ENCODE measurements at regions not wholly inside any gene's neighbourhood (a gene's known extent, or its start where the extent isn't known, plus 50 kb on each side); places are given as distances from the start of the nearest gene placed in this dataset.

DNA sequence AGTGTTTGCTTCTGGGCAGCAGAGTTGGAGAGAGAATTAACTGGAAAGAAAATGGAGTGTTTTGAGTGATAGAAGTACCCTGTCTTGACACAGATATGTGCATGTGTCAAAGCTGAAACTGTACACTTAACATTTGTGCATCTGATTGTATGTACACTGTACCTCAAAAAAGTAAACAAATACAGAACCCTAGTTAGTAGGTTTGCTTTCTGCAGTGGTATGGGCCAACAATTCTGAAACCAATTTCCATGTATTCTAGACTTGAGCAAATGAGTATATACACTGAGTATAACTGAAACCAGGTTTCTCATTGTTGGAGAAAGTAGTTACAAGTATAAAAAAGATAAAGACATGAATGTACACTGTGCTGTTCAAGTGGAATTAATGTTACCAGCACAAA, 52.4 kb downstream of the ELAPOR2 start:
- H3K36me3 ChIP-seq (ENCODE audit: control insufficient read depth, insufficient read depth, low read length, severe bottlenecking), result no peaks in the 10 kb centered on the region
- no peaks in the 10 kb centered on the region for H3K27me3 ChIP-seq (replicated peaks; ENCODE audit: control insufficient read depth, insufficient read depth, low read length)

DNA sequence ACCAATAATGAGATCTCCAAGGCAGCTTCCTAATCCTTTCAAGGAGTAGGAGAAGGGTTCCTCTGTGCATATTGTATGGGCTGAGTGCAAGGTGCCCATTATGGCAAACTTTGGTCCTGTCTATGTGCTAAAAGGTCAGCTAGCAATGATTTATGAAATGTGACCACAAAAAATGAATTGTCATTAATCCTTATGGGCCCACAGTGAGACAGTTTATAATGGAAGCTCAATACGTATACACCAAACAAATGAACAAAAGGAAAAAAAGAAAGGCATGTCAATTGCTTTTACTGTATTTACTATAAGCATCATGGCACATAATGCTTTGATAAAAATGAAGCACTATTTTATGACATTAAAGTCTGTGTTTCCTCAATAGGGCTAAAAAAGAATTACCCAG, 54.5 kb downstream of the ELAPOR2 start:
- H3K9ac ChIP-seq (ENCODE audit: low read length), result no peak overlapping the region
- DNase-seq (ENCODE audit: low read depth), result no peak
- H3K4me1 ChIP-seq (ENCODE audit: control insufficient read depth, insufficient read depth, low read length), result peaks cover 20% of the 10 kb centered on the region
- no peak overlapping the region for H3K4me3 ChIP-seq (ENCODE audit: low read length)
- H3K27me3 ChIP-seq (replicated peaks; ENCODE audit: control insufficient read depth, insufficient read depth, low read length), result no peaks in the 10 kb centered on the region
- H3K9me3 ChIP-seq (ENCODE audit: control insufficient read depth, low read length), result no peaks in the 10 kb centered on the region
- no peaks in the 10 kb centered on the region for H3K36me3 ChIP-seq (ENCODE audit: control insufficient read depth, insufficient read depth, low read length, severe bottlenecking)

More for the DNA sequence above, 52.4 kb downstream of the ELAPOR2 start:
- no peak for DNase-seq (ENCODE audit: low read depth)
- Histone ChIP-seq H3K9ac (ENCODE audit: low read length) (no peak overlapping the region), H3K4me3 (ENCODE audit: low read length) (no peak overlapping the region), H3K9me3 (ENCODE audit: control insufficient read depth, low read length) (no peaks in the 10 kb centered on the region), H3K4me1 (ENCODE audit: control insufficient read depth, insufficient read depth, low read length) (peaks cover 5% of the 10 kb centered on the region)

DNA sequence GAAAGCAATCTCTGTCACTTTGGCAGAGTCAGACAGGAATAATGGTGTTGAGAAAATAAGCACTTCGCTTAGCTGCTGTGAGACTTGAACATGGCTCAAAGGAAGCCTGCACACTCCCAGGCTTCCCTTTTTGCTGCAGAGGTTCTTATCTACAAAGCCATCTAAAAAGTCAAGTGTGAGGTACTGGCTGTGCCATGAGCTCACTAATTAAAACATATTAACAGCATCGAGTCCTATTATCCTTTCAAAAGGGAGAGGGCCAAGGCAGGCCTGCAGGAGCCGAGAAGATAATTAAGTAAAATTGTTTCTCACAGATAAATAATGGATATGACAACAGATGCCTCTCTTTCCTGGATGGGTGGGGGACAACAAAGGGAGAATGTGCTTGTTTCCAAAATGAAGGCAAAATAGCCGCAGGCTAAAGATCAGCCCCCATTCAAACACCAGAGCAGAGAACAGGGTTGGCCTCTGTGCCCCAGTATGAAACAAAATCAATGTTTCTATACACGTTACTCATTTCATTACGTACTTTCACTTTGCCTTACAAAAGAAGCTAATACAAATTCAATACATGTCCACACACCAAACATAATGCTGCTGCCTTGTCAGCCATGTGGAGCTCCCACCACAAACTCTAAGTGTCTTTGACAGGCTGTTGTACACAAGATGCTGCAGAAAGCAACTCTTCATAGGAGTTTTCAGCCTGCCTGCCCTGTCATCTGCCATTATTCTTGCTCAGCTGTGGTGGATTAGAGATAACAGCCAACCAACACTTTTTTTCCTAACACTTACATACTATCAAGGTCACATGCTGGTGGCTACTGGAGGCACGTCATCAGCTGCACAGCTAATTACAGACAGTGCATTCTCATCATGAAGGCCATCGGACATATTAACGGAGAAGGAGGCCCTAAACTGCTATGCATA, 55.3 kb downstream of the ELAPOR2 start:
- Histone ChIP-seq H3K9me3 (ENCODE audit: control insufficient read depth, low read length) (no peaks in the 10 kb centered on the region), H3K27me3 (replicated peaks; ENCODE audit: control insufficient read depth, insufficient read depth, low read length) (no peaks in the 10 kb centered on the region), H3K4me1 (ENCODE audit: control insufficient read depth, insufficient read depth, low read length) (peaks cover 23% of the 10 kb centered on the region), H3K36me3 (ENCODE audit: control insufficient read depth, insufficient read depth, low read length, severe bottlenecking) (no peaks in the 10 kb centered on the region), H3K4me3 (ENCODE audit: low read length) (no peak overlapping the region), H3K9ac (ENCODE audit: low read length) (no peak overlapping the region)
- no peak for DNase-seq (ENCODE audit: low read depth)

DNA sequence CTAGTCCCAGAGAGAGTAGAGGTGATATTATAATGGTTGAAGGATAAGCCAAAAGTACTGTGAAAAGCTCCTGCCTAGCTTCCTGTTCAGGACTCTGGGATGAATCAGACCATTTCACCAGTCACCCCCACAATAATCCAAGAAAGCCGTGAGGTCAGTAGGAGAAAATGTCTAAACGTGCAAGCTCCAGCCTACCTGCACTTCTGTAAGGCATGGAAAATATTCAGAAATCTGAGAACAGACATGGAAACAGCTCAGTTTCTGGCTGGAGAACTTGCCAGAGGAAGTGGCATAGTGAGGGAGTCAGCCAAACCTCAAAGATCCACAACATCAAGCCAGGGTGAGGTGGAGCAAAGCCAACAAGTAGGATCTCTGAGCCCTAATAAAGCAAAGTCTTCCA, 58.2 kb downstream of the ELAPOR2 start:
- DNase-seq (ENCODE audit: low read depth), result no peak
- H3K4me3 ChIP-seq (ENCODE audit: low read length), result peak overlapping the region; percentile 36
- peaks cover 23% of the 10 kb centered on the region for H3K4me1 ChIP-seq (ENCODE audit: control insufficient read depth, insufficient read depth, low read length)
- H3K9ac ChIP-seq (ENCODE audit: low read length), result no peak overlapping the region
- H3K36me3 ChIP-seq (ENCODE audit: control insufficient read depth, insufficient read depth, low read length, severe bottlenecking), result no peaks in the 10 kb centered on the region
- H3K9me3 ChIP-seq (ENCODE audit: control insufficient read depth, low read length), result no peaks in the 10 kb centered on the region
- H3K27me3 ChIP-seq (replicated peaks; ENCODE audit: control insufficient read depth, insufficient read depth, low read length), result no peaks in the 10 kb centered on the region

DNA sequence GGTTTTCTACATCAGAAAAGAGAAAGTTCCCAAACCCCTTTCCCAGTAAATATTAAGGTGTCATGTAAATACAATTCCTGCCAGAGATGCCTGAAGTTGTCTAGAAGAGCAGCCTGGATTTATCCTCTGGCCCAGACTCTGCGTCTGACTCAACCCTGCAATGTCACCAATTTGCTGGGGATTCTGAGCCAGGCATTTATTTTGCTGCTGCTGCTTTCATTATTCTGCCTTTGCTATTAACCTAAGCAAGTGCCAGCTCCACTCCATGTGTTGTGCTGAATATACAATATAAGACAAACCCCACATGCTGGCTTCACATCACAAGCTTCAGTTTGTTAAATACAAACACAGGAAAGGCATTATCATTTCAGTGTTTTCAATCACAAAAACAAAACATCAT, 59.1 kb downstream of the ELAPOR2 start:
- Histone ChIP-seq H3K27me3 (replicated peaks; ENCODE audit: control insufficient read depth, insufficient read depth, low read length) (no peaks in the 10 kb centered on the region), H3K9me3 (ENCODE audit: control insufficient read depth, low read length) (no peaks in the 10 kb centered on the region), H3K4me3 (ENCODE audit: low read length) (peak overlapping the region; percentile 36), H3K36me3 (ENCODE audit: control insufficient read depth, insufficient read depth, low read length, severe bottlenecking) (no peaks in the 10 kb centered on the region), H3K4me1 (ENCODE audit: control insufficient read depth, insufficient read depth, low read length) (peaks cover 23% of the 10 kb centered on the region), H3K9ac (ENCODE audit: low read length) (peak overlapping the region; percentile 5)
- peak; percentile 3 for DNase-seq (ENCODE audit: low read depth)

DNA sequence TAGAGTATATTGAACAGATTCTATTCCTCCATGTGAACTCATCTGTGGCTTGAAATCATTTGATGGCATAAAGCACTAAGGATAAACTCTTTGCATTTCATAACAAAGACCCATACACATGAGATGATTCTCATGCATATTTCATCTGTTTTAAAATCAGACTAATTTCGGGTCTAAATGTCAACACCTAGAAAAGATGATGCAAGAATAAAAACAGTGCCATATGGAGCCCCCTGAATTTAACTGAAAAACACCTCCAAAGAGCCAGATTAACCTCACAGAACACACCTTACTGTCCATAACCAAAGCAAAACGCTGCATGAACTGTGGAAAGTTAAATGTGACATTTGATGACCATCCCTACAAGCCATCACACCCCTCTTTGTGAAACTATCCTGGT, 59.7 kb downstream of the ELAPOR2 start:
- Histone ChIP-seq H3K4me1 (ENCODE audit: control insufficient read depth, insufficient read depth, low read length) (peaks cover 23% of the 10 kb centered on the region), H3K4me3 (ENCODE audit: low read length) (no peak overlapping the region), H3K9me3 (ENCODE audit: control insufficient read depth, low read length) (no peaks in the 10 kb centered on the region), H3K27me3 (replicated peaks; ENCODE audit: control insufficient read depth, insufficient read depth, low read length) (no peaks in the 10 kb centered on the region), H3K36me3 (ENCODE audit: control insufficient read depth, insufficient read depth, low read length, severe bottlenecking) (no peaks in the 10 kb centered on the region), H3K9ac (ENCODE audit: low read length) (no peak overlapping the region)
- DNase-seq (ENCODE audit: low read depth), result no peak

GRCh38 chr7:86995814-86996213, 63.6 kb downstream of the ELAPOR2 start:
- Histone ChIP-seq H3K36me3 (ENCODE audit: control insufficient read depth, insufficient read depth, low read length, severe bottlenecking) (no peaks in the 10 kb centered on the region), H3K4me1 (ENCODE audit: control insufficient read depth, insufficient read depth, low read length) (peaks cover 11% of the 10 kb centered on the region)

DNA sequence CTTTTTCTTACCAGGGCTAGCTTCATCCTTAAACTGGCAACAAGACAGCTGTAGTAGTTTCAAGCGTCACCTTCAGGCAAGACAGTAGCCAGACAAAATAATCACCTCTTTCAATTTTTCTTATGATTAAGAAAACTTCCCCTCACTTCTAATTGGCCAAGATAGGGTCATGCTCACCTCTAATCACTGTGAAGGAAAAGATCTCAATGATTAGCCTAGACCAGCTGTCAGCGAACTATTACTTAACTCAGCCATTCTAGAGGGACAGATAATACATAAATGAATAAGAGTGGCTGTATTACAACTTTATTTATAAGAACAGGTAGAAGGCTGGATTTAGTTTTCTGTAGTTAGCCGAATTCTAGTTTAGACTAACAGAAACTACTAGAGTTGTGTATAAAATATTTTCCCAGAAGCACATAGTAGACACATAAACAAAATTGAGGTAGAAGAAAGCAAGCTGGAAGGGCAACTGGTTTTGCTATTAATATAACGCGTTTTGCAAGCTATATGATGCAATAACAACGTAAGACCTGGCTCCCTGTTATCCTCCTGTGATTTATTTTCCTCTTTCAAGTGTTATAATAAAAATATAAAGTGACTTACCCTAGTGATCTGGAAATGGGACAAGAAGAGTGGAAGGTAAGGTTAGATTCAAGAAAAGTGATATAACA, 64.3 kb downstream of the ELAPOR2 start:
- Histone ChIP-seq H3K4me1 (ENCODE audit: control insufficient read depth, insufficient read depth, low read length) (peaks cover 6% of the 10 kb centered on the region), H3K4me3 (ENCODE audit: low read length) (no peak overlapping the region), H3K9me3 (ENCODE audit: control insufficient read depth, low read length) (no peaks in the 10 kb centered on the region), H3K9ac (ENCODE audit: low read length) (no peak overlapping the region), H3K27me3 (replicated peaks; ENCODE audit: control insufficient read depth, insufficient read depth, low read length) (no peaks in the 10 kb centered on the region), H3K36me3 (ENCODE audit: control insufficient read depth, insufficient read depth, low read length, severe bottlenecking) (no peaks in the 10 kb centered on the region)
- DNase-seq (ENCODE audit: low read depth), result no peak

More at GRCh38 chr7:86995814-86996213, 63.6 kb downstream of the ELAPOR2 start:
- Histone ChIP-seq H3K27me3 (replicated peaks; ENCODE audit: control insufficient read depth, insufficient read depth, low read length) (no peaks in the 10 kb centered on the region), H3K4me3 (ENCODE audit: low read length) (no peak overlapping the region), H3K9ac (ENCODE audit: low read length) (no peak overlapping the region), H3K9me3 (ENCODE audit: control insufficient read depth, low read length) (no peaks in the 10 kb centered on the region)
- no peak for DNase-seq (ENCODE audit: low read depth)

DNA sequence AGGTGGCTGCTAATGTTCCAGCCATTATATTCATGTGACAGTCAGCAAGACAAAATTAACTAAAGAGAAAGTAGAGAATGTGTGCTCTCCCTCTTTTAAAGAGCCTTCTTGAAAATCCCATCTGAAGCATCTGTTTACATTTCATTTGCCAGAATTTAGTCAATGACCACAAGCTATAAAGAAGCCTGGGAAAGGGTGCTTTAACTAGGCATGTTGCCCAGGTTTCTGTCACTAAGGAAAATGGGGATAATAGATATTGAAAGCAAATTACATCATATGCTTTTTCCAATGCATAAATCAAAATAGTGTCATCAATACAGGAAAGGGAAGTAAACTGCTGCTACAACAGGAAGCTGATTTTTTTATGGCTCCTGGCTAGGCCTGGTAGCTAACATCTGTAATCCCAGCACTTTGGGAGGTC, 67.7 kb downstream of the ELAPOR2 start:
- H3K4me1 ChIP-seq (ENCODE audit: control insufficient read depth, insufficient read depth, low read length), result no peaks in the 10 kb centered on the region
- H3K36me3 ChIP-seq (ENCODE audit: control insufficient read depth, insufficient read depth, low read length, severe bottlenecking), result no peaks in the 10 kb centered on the region
- H3K27me3 ChIP-seq (replicated peaks; ENCODE audit: control insufficient read depth, insufficient read depth, low read length), result no peaks in the 10 kb centered on the region
- no peaks in the 10 kb centered on the region for H3K9me3 ChIP-seq (ENCODE audit: control insufficient read depth, low read length)
- DNase-seq (ENCODE audit: low read depth), result no peak
- H3K4me3 ChIP-seq (ENCODE audit: low read length), result no peak overlapping the region
- no peak overlapping the region for H3K9ac ChIP-seq (ENCODE audit: low read length)

DNA sequence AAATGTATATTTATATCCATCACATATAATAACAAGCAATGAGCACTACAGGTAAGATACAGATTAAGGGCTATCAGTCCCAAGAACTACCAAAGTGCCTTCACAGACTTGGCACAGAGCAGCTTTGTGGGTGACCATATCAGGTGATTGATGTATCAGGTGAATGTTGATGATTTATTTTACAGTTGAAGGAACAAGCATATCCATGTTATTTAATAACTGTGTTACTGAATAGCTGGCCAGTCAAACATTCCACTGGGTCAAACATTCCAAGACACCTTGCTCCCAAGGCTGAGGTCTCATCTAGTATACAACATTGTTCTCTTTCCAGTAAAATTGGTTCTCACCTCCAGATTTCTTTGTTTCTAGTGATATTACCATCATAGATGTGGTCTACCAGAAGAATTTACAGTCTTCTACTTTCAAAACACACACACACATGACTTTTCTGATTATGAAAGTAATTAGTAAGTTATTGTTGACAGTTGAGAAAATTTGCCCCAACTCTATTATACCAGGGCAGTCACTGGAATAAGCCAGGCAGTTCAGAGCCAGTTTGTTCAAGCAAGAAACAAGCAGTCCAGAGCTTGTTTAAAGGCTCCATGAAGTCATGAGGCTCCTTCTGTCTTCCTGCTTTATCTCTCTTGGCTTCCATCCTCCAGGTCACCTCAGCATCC, 68.2 kb downstream of the ELAPOR2 start:
- H3K27me3 ChIP-seq (replicated peaks; ENCODE audit: control insufficient read depth, insufficient read depth, low read length), result no peaks in the 10 kb centered on the region
- no peaks in the 10 kb centered on the region for H3K36me3 ChIP-seq (ENCODE audit: control insufficient read depth, insufficient read depth, low read length, severe bottlenecking)
- H3K4me1 ChIP-seq (ENCODE audit: control insufficient read depth, insufficient read depth, low read length), result no peaks in the 10 kb centered on the region
- DNase-seq (ENCODE audit: low read depth), result no peak
- H3K9me3 ChIP-seq (ENCODE audit: control insufficient read depth, low read length), result no peaks in the 10 kb centered on the region
- no peak overlapping the region for H3K9ac ChIP-seq (ENCODE audit: low read length)
- no peak overlapping the region for H3K4me3 ChIP-seq (ENCODE audit: low read length)

GRCh38 chr7:86989407-86989806, 70.0 kb downstream of the ELAPOR2 start:
- Histone ChIP-seq H3K9me3 (ENCODE audit: control insufficient read depth, low read length) (no peaks in the 10 kb centered on the region), H3K27me3 (replicated peaks; ENCODE audit: control insufficient read depth, insufficient read depth, low read length) (no peaks in the 10 kb centered on the region), H3K9ac (ENCODE audit: low read length) (no peak overlapping the region), H3K36me3 (ENCODE audit: control insufficient read depth, insufficient read depth, low read length, severe bottlenecking) (no peaks in the 10 kb centered on the region), H3K4me1 (ENCODE audit: control insufficient read depth, insufficient read depth, low read length) (no peaks in the 10 kb centered on the region), H3K4me3 (ENCODE audit: low read length) (no peak overlapping the region)
- no peak for DNase-seq (ENCODE audit: low read depth)

All from adipocyte (in vitro differentiated cells).